IMR-90 (cell line): ENCODE measurements at regions not wholly inside any gene's neighbourhood (a gene's known extent, or its start where the extent isn't known, plus 50 kb on each side); places are given as distances from the start of the nearest gene placed in this dataset.
A peak's percentile ranks its signal among the peaks of the same experiment; 100 is the strongest.

ENCODE experiments used
- ATAC-seq: fragments of 200-7000 bp; cut with Tn5 transposase; 2 replicates; pipeline ENCODE4 v1.9.1; 2020; ENCODE audit warnings: low read depth, mild to moderate bottlenecking, moderate library complexity
- BruUV-seq: library from RNA; stranded (reverse); fragments of 400-500 nt; replicated peaks from 2 replicates; lab custom pipeline; 2021; lab: Mats Ljungman, UMichigan
- CTCF ChIA-PET: fragments of 300-600 bp; formaldehyde crosslinking; extraction: SDS; loops from one replicate; lab custom pipeline; 2021; ENCODE audit warnings: antibody characterized with exemption; lab: Yijun Ruan, JAX
- POLR2A ChIA-PET: fragments of 300-600 bp; sonication (Branson Sonifier 250); formaldehyde crosslinking; loops from one replicate; lab custom pipeline; 2022; ENCODE audit warnings: antibody characterized with exemption; ENCODE audit not compliant: unreplicated experiment; lab: Charles Lee
- DNase-seq: peaks from one replicate; pipeline ENCODE4 v3.0.0; 2013
- H2AFZ ChIP-seq: replicated peaks from 2 replicates; pipeline ENCODE3; 2013; ENCODE audit warnings: low read length, mild to moderate bottlenecking; ENCODE audit not compliant: poor library complexity
- H2AK5ac ChIP-seq: 2 replicates; pipeline ENCODE4 v1.6.1; 2013; ENCODE audit warnings: low read depth, low read length, inconsistent platforms
- H2AK9ac ChIP-seq: replicated peaks from 2 replicates; pipeline ENCODE3; 2013; ENCODE audit warnings: mild to moderate bottlenecking, low read depth, low read length, moderate library complexity; ENCODE audit not compliant: poor library complexity
- H2BK120ac ChIP-seq: 2 replicates; pipeline ENCODE4 v1.6.1; 2013; ENCODE audit warnings: low read depth, low read length, inconsistent platforms
- H2BK15ac ChIP-seq: 3 replicates; pipeline ENCODE4 v1.6.1; 2013; ENCODE audit warnings: low read depth, low read length, inconsistent platforms
- H2BK20ac ChIP-seq: 2 replicates; pipeline ENCODE4 v1.6.1; 2013; ENCODE audit warnings: low read depth, mild to moderate bottlenecking, inconsistent platforms, low read length, moderate library complexity
- H2BK5ac ChIP-seq: 2 replicates; pipeline ENCODE4 v1.6.1; 2013; ENCODE audit warnings: mild to moderate bottlenecking, low read depth, low read length, inconsistent platforms; ENCODE audit not compliant: poor library complexity, severe bottlenecking
- H3K14ac ChIP-seq: replicated peaks from 2 replicates; pipeline ENCODE4 v1.6.1; 2013; ENCODE audit warnings: low read depth, low read length, inconsistent platforms
- H3K18ac ChIP-seq: 2 replicates; pipeline ENCODE4 v1.6.1; 2013; ENCODE audit warnings: low read depth, low read length, control low read depth
- H3K23ac ChIP-seq: 2 replicates; pipeline ENCODE4 v1.6.1; 2013; ENCODE audit warnings: low read depth, low read length, inconsistent platforms
- H3K27ac ChIP-seq: 2 replicates; pipeline ENCODE4 v1.5.1; 2013; ENCODE audit warnings: mild to moderate bottlenecking, control low read depth, low read length; ENCODE audit not compliant: insufficient read depth
- H3K27me3 ChIP-seq: 2 replicates; pipeline ENCODE4 v1.6.1; 2013; ENCODE audit warnings: low read length; ENCODE audit not compliant: control insufficient read depth, insufficient read depth
- H3K36me3 ChIP-seq: 2 replicates; pipeline ENCODE4 v1.6.1; 2013; ENCODE audit warnings: low read length, mixed read lengths; ENCODE audit not compliant: control insufficient read depth, insufficient read depth
- H3K4ac ChIP-seq: 2 replicates; pipeline ENCODE4 v1.6.1; 2013; ENCODE audit warnings: low read depth, low read length, inconsistent platforms
- H3K4me1 ChIP-seq: 2 replicates; pipeline ENCODE4 v1.6.1; 2013; ENCODE audit warnings: low read length, mixed read lengths; ENCODE audit not compliant: control insufficient read depth, insufficient read depth
- H3K4me2 ChIP-seq: 2 replicates; pipeline ENCODE4 v1.6.1; 2013; ENCODE audit warnings: low read depth, mild to moderate bottlenecking, control low read depth, low read length, moderate library complexity
- H3K4me3 ChIP-seq: 2 replicates; pipeline ENCODE4 v1.5.1; 2013; ENCODE audit warnings: low read depth, mild to moderate bottlenecking, control low read depth, low read length, moderate library complexity; ENCODE audit not compliant: insufficient read depth
- H3K56ac ChIP-seq: 2 replicates; pipeline ENCODE4 v1.6.1; 2013; ENCODE audit warnings: low read length, inconsistent platforms; ENCODE audit not compliant: insufficient read depth; ENCODE audit errors: extremely low read depth
- H3K79me1 ChIP-seq, 2 experiments: 2 replicates each; pipeline ENCODE4 v1.6.1; 2013; ENCODE audit warnings: low read length in 2 of 2, inconsistent platforms in 1 of 2, low read depth in 1 of 2
- H3K9ac ChIP-seq: 2 replicates; pipeline ENCODE4 v1.6.1; 2013; ENCODE audit warnings: low read depth, low read length, control low read depth
- H3K9me1 ChIP-seq: 2 replicates; pipeline ENCODE4 v1.6.1; 2013; ENCODE audit warnings: low read length, inconsistent platforms; ENCODE audit not compliant: insufficient read depth
- H3K9me3 ChIP-seq: 2 replicates; pipeline ENCODE4 v1.6.1; 2013; ENCODE audit warnings: low read length; ENCODE audit not compliant: control insufficient read depth, insufficient read depth
- H4K20me1 ChIP-seq: 2 replicates; pipeline ENCODE4 v1.6.1; 2013; ENCODE audit warnings: low read length, inconsistent platforms; ENCODE audit not compliant: insufficient read depth
- H4K5ac ChIP-seq: 2 replicates; pipeline ENCODE4 v1.6.1; 2013; ENCODE audit warnings: mild to moderate bottlenecking, low read depth, low read length, control low read depth
- H4K8ac ChIP-seq, 2 experiments: 2 replicates each; pipeline ENCODE4 v1.6.1; 2013; ENCODE audit warnings: low read depth in 2 of 2, low read length in 2 of 2, control low read depth in 1 of 2, inconsistent platforms in 1 of 2
- H4K91ac ChIP-seq: 2 replicates; pipeline ENCODE4 v1.6.1; 2013; ENCODE audit warnings: low read depth, low read length, inconsistent platforms; ENCODE audit not compliant: insufficient read depth
- BHLHE40 ChIP-seq: fragments of 150-350 bp; IDR thresholded peaks from 2 replicates; pipeline ENCODE4 v1.6.1; 2016; ENCODE audit warnings: mild to moderate bottlenecking, low read depth, low read length
- CEBPB ChIP-seq: IDR thresholded peaks from 2 replicates; pipeline ENCODE4 v1.6.1; 2012; ENCODE audit warnings: low read depth, low read length, improper control_type of control experiment
- FOS ChIP-seq: fragments of 150-350 bp; IDR thresholded peaks from 2 replicates; pipeline ENCODE4 v1.6.1; 2016; ENCODE audit warnings: low read depth, low read length
- POLR2A ChIP-seq: IDR thresholded peaks from 2 replicates; pipeline ENCODE4 v1.6.1; 2012; ENCODE audit warnings: mild to moderate bottlenecking, low read depth, low read length
- WGBS, 2 experiments: methylation state at CpG; one replicate each; pipeline versions ENCODE4 v1.1.5 to v1.1.7; 2013; ENCODE audit warnings: missing lambda C conversion rate in 2 of 2; ENCODE audit not compliant: insufficient read length in 1 of 2; ENCODE audit errors: extremely low coverage in 2 of 2; 5-methylcytosine and 5-hydroxymethylcytosine counted together
- dilution Hi-C: fragments of 300-500 bp; cut with HindIII; formaldehyde crosslinking; loops from one replicate; pipeline ENCODE4 v1.14.3; 2018; ENCODE audit warnings: low sequenced_read_pairs; ENCODE audit not compliant: unreplicated experiment
- in situ Hi-C: fragments of 300-500 bp; cut with MboI; formaldehyde crosslinking; loops from 3 replicates; pipeline ENCODE4 v1.14.3; 2019; ENCODE audit warnings: low sequenced_read_pairs, inconsistent platforms, mixed read lengths
- intact Hi-C: fragments of 100-400 bp; cut with micrococcal nuclease; formaldehyde crosslinking; loops from 2 replicates; pipeline ENCODE4 v1.10.0; 2022

DNA sequence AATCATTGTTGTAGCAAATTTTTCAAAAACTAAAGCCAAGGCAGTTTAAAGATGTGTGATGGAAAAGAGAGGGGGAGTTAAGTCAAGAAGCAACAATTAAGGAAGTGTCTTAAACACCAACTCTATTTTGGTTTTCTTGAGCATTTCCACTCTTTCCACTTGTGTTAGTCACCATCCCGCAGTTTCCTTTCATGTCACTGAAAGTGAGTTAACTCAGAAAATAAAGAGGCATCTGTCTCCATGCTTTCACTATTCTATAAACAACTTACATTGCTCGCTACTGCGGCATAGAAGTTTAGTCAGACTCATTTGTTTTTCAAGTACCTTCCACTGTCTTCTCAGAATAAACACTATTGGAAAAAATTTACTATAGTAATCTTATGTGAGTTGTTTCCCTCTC lies 284.9 kb upstream of the SEMA3D start:
- no peaks in the 10 kb centered on the region for H3K36me3 ChIP-seq
- 0 out of 2 replicates have a peak, but pooled peaks cover 4% of the 10 kb centered on the region for H3K9me1 ChIP-seq
- no peak overlapping the region for H4K5ac ChIP-seq
- intact Hi-C loops, result loop anchor here (5.0 kb wide), 1 partner anchor 281 kb away; no protein-coding TSS in a partner anchor
- H3K14ac ChIP-seq, result no peak overlapping the region
- H2AK5ac ChIP-seq, result no peak overlapping the region
- no peak overlapping the region for H3K18ac ChIP-seq
- no peak overlapping the region for H3K4me3 ChIP-seq
- no peak overlapping the region for H2BK15ac ChIP-seq
- BruUV-seq, result no TSS peak
- H3K4ac ChIP-seq, result no peak overlapping the region
- H4K8ac ChIP-seq, result no peak overlapping the region
- no peak overlapping the region for H3K56ac ChIP-seq
- dilution Hi-C loops, result no loop called here
- 0% methylated on average over 1 of the region's 3 CpGs; no CpG with 5 or more reads in 1 of the 2 experiments for WGBS, 2 experiments
- peak overlapping the region; percentile 46 for H3K4me2 ChIP-seq
- no peaks in the 10 kb centered on the region for H3K27me3 ChIP-seq
- H4K91ac ChIP-seq, result no peak overlapping the region
- no peak overlapping the region for H2BK120ac ChIP-seq
- peak; percentile 24; the same call in 1 of the 2 replicates for TF ChIP-seq CEBPB
- peak; percentile 44; the same call in 1 of the 2 replicates for TF ChIP-seq FOS
- TF ChIP-seq BHLHE40, result peak; percentile 24; the same call in 1 of the 2 replicates
- TF ChIP-seq POLR2A, result no peak
- ChIA-PET POLR2A (no interaction called here), CTCF (interaction anchor here (0.7 kb wide), 1 partner anchor 18 kb away, joined by 3 read pairs; no protein-coding TSS in a partner anchor)
- ATAC-seq (peak; percentile 95), DNase-seq (peak; percentile 86)
- in situ Hi-C loops, result no loop called here
- peak overlapping the region; percentile 47 for H2BK5ac ChIP-seq
- no peaks in the 10 kb centered on the region for H3K4me1 ChIP-seq
- H3K9me3 ChIP-seq, result no peaks in the 10 kb centered on the region
- H3K23ac ChIP-seq, result no peak overlapping the region
- no peak overlapping the region for H2AFZ ChIP-seq
- H2AK9ac ChIP-seq, result no peak overlapping the region
- no peaks in the 10 kb centered on the region for H4K20me1 ChIP-seq
- no peak overlapping the region for H3K9ac ChIP-seq
- no peak overlapping the region for H2BK20ac ChIP-seq
- H3K27ac ChIP-seq, result no peak overlapping the region
- H3K79me1 ChIP-seq, result no peaks in the 10 kb centered on the region
